Upper lobe of left lung (tissue), 4 donors: ENCODE measurements at regions not wholly inside any gene's neighbourhood (a gene's known extent, or its start where the extent isn't known, plus 50 kb on each side); places are given as distances from the start of the nearest gene placed in this dataset.

Experiments
- POLR2A ChIP-seq, 4 donors: fragments of 450-650 bp; IDR thresholded peaks; one replicate each; pipeline ENCODE4 v1.5.1; 2016 to 2017; ENCODE audit warnings: antibody characterized with exemption in 4 of 4, mild to moderate bottlenecking in 2 of 4
- POLR2AphosphoS5 ChIP-seq, 2 donors: sonication (generic); formaldehyde crosslinking; IDR thresholded peaks; one replicate each; pipeline ENCODE4 v1.5.1; 2017; ENCODE audit warnings: antibody characterized with exemption in 2 of 2

- TF ChIP-seq POLR2A (IDR thresholded peaks at IDR 0.05) (no peak), POLR2AphosphoS5 (IDR thresholded peaks at IDR 0.05) (no peak)
Measured at GRCh38 chr1:195332102-195332501, 1276.1 kb downstream of the KCNT2 start.
